NCI-H510A treated with DMSO at 0.1 percent for 48 hours (cell line): ENCODE measurements at regions not wholly inside any gene's neighbourhood (a gene's known extent, or its start where the extent isn't known, plus 50 kb on each side); places are given as distances from the start of the nearest gene placed in this dataset.

Experiments
- DNase-seq: peaks from one replicate; lab custom pipeline; 2025; lab: John Stamatoyannopoulos, UW

DNA sequence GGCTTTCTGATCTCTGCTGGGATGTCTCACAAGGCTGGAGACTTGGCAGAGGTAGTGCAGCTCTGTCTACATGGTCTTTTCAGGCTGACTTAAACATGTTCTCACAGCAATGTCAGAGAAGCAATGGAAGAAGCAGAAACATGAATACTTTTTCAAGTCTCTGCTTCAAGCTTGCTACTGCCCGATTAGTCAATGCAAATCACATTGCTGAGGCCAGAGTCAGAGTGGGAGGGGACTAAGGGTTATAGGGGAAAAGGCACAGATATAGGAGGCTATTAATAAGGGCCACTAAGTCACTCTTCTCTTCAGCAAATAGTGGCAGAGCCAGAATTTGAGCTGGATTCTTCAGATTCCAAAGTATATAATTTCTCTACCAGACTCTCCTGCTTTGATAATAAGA lies 390.5 kb downstream of the TMEM135 start:
- no peak for DNase-seq

DNA sequence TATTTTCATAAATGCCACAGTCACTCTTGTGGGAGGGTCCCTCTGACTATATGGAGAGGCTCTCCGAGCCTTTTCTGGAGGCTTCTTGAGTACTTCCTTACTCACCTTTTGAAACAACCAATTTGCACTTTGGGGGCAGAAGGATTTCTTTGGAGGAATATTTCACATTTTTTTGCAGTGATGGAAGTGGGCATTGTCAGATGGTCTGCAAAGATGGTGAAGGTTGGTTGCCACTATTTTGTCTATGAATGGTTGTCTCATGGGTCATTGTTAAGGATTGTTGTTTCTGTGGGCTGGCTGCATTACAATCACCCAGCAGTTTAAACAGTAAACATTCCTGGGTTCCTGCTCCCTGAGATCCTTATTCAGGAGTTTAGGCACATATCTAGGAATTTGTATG lies 388.2 kb downstream of the TMEM135 start:
- DNase-seq = no peak

DNA sequence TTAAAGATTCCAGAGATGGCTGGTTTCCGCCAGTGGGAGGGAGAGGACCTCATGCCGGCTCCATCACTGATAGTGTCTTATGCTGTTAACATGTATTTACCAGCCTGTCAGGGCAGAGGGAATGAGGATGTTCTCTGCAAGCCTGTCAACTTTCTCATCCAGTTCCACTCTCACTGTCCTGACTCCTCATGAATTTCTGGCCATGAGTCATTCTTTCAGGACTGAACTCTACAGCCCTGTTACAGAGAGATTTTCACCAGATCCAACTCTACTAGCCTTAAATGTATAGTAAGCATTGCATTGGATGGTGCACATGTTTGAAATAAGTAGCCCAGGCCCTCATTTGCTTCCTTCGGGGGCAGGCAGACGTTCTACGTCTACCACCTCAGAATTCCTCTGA lies 387.7 kb downstream of the TMEM135 start:
- DNase-seq = no peak

DNA sequence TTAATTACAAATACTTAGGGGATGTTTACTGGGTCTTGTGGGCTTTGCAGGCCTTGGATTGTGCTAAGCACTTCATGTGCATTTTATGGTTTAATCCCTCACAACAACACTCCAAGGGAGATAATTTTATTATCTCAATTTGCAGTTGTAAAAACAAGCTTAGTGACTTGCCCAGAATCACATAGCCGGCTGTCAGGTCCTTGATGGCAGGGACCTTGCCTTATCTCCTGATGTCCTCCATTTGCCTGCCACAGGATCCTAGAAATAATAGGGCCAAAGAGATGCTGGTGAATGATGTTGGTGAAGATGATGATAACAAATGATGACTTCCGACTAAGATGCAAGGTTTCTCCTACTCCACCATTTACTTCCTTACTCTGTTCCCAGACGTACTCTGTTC lies 385.4 kb downstream of the TMEM135 start:
- no peak for DNase-seq

DNA sequence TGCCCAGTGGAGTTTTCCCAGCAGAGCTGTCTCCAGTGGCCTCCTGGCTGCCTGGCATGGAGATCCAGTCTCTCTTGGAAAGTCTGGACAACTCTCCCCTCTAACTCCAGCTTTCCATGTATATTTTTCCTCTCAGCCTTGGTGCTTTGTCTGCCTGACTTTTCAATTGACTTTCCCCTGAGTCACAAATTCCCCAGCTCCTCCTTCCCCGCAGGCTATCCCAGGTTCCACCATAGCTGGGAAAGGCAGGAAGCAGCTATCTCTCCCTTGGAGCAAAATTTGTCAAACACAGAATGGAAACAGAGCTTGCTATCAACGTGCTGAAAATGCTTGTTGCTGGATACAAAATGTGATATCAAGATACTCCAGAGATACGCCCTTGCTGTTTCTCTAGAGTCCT lies 384.8 kb downstream of the TMEM135 start:
- DNase-seq = no peak

- DNase-seq = peak; percentile 94
Measured at GRCh38 chr11:87421422-87421821, 383.7 kb downstream of the TMEM135 start.

GRCh38 chr11:87417951-87418350 lies 380.2 kb downstream of the TMEM135 start:
- DNase-seq = no peak

- no peak for DNase-seq
Measured at GRCh38 chr11:87405843-87406242, 368.1 kb downstream of the TMEM135 start.

GRCh38 chr11:87405356-87405755 lies 367.6 kb downstream of the TMEM135 start:
- DNase-seq = no peak

DNA sequence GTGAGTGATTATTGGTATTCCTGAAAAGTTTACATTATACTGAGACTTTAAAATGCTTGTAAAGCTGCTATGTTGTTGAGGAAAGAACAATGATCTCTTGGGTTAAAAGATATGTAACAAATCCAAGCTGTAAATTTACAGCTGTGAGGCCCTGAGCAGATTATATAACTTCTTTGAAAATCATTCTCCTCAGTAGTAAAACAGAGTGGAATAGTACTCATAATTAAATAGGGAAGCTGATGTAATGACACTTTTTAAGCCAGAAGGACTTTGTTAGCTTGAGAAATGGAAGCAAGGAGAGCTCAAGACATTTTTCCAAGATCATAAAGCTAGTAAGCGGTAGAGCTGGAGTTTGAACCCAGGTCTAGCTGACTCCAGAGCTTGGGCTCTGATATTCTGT lies 363.9 kb downstream of the TMEM135 start:
- no peak for DNase-seq

DNA sequence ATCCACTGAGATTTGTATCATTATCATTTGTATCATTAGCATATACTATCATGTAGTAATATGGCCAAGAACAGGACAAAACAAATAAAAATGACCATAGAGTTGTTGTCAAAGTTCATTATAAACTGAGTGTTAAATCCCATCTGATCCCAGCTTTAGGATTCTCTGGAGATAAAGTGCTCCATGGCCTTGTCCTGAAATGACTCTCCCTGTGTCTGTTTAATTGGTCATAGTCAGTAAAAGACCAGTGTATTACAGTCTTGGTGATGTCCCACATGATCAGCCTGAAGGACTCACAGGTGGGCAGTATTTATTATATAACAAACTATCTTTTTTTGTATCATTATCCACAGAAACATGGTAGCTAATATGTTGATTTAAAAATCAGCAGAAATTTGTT lies 361.6 kb downstream of the TMEM135 start:
- no peak for DNase-seq

GRCh38 chr11:87398931-87399330 lies 361.2 kb downstream of the TMEM135 start:
- no peak for DNase-seq

- no peak for DNase-seq
Measured at GRCh38 chr11:87397011-87397865, 359.5 kb downstream of the TMEM135 start.

DNA sequence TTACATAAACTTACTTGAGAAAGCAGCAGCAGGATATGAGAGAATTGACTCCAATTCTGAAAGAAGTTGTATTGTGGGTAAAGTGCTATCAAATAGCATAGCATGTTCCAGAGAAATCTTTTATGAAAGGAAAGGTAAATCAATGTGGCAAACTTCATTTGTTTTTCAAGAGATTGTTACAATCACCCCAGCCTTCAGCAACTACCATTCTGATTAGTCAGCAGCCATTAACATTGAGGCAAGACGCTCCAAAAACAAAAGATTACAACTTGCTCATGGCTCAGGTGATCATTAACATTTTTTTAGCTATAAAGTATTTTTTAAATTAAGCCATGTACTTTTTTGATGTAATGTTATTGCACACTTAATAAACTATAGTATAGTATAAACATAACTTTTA lies 357.2 kb downstream of the TMEM135 start:
- no peak for DNase-seq

GRCh38 chr11:87392665-87393064 lies 354.9 kb downstream of the TMEM135 start:
- DNase-seq = no peak

DNA sequence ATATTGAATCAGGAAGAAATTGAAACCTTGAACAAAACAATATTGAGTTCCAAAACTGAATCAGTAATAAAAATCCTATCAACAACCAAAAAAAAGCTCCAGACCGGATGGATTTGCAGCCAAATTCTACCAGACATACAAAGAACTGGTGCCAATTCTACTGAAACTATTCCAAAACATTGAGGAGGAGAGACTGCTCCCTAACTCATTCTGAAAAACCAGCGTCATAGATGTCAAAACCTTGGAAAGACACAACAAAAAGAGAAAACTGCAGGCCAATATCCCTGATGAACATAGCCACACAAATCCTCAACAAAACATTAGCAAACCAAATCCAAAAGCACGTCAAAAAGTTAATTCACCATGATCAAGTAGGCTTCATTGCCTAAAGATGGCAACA lies 353.8 kb downstream of the TMEM135 start:
- DNase-seq = no peak

- no peak for DNase-seq
Measured at GRCh38 chr11:87384078-87384729, 346.5 kb downstream of the TMEM135 start.

- DNase-seq = no peak
Measured at GRCh38 chr11:87374038-87374807, 336.5 kb downstream of the TMEM135 start.
